BJ (cell line): ENCODE measurements at regions not wholly inside any gene's neighbourhood (a gene's known extent, or its start where the extent isn't known, plus 50 kb on each side); places are given as distances from the start of the nearest gene placed in this dataset.

Experiments used
- CTCF ChIA-PET: fragments of 350-600 bp; formaldehyde crosslinking; extraction: SDS; loops from one replicate; lab custom pipeline; 2021; ENCODE audit warnings: antibody characterized with exemption, inconsistent platforms; lab: Yijun Ruan, JAX
- POLR2A ChIA-PET: fragments of 300-600 bp; sonication (Branson Sonifier 250); formaldehyde crosslinking; extraction: SDS; loops from one replicate; lab custom pipeline; 2021; ENCODE audit warnings: antibody characterized with exemption; lab: Charles Lee
- DNase-seq: peaks from one replicate; pipeline ENCODE4 v3.0.0-alpha.2; 2011; ENCODE audit warnings: low read depth
- H3K27me3 ChIP-seq: 2 replicates; pipeline ENCODE4 v1.6.0; 2011; ENCODE audit warnings: low read length; ENCODE audit not compliant: control insufficient read depth, insufficient read depth
- H3K36me3 ChIP-seq: 2 replicates; pipeline ENCODE4 v1.5.1; 2011; ENCODE audit warnings: low read length; ENCODE audit not compliant: control insufficient read depth, insufficient read depth
- H3K4me3 ChIP-seq: 2 replicates; pipeline ENCODE4 v1.5.1; 2011; ENCODE audit warnings: low read depth, mild to moderate bottlenecking, control low read depth, low read length
- TF ChIP-seq, protein P1 (sequence below): IDR thresholded peaks from 2 replicates; pipeline ENCODE4 v1.5.1; 2011; ENCODE audit warnings: low read depth, mild to moderate bottlenecking, control low read depth, inconsistent platforms, low read length, moderate library complexity; ENCODE audit not compliant: insufficient read depth

DNA sequence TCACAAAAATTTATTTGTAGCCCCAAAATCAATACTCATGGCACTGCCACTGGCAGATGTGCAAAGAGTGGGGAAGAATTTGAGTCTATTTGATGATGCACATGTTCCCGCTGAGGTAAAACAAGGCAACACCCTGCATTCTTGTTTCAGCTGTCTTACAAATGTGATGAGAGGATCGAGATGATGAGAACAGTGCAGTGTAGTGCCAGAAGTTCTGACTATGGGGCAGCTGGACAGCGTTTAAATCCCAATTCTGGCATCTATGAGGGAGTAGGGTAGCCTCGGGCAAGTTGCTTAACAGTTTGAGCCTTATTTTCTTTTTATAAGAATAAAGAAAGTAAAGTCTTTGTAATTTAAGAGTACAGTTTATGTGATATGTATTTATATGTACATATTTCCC lies 296.7 kb upstream of the FKBP1C start:
- H3K36me3 ChIP-seq: no peaks in the 10 kb centered on the region
- no peak overlapping the region for H3K4me3 ChIP-seq
- CTCF ChIA-PET: no interaction called here
- POLR2A ChIA-PET: no interaction called here
- no peak for DNase-seq
- no peaks in the 10 kb centered on the region for H3K27me3 ChIP-seq
- TF ChIP-seq, protein P1, sequence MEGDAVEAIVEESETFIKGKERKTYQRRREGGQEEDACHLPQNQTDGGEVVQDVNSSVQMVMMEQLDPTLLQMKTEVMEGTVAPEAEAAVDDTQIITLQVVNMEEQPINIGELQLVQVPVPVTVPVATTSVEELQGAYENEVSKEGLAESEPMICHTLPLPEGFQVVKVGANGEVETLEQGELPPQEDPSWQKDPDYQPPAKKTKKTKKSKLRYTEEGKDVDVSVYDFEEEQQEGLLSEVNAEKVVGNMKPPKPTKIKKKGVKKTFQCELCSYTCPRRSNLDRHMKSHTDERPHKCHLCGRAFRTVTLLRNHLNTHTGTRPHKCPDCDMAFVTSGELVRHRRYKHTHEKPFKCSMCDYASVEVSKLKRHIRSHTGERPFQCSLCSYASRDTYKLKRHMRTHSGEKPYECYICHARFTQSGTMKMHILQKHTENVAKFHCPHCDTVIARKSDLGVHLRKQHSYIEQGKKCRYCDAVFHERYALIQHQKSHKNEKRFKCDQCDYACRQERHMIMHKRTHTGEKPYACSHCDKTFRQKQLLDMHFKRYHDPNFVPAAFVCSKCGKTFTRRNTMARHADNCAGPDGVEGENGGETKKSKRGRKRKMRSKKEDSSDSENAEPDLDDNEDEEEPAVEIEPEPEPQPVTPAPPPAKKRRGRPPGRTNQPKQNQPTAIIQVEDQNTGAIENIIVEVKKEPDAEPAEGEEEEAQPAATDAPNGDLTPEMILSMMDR: no peak

DNA sequence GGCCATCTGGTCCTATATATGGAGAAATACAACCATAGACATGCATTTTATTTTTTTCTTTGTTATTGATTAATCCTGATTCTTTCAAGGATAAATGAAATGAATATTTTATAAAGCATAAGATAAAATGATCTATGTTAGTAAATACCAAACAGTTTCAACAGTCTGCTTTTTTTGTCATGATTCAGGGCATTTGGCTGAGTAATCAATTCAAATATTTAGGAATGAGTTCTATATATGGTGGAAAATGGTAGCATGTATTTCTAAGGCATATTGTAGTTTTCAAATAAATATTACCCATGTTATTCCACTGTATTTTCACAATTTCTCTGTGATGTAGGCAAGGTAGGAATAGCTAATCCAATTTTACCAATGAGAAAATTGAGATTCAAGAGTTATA lies 287.5 kb upstream of the FKBP1C start:
- Histone ChIP-seq H3K27me3 (no peaks in the 10 kb centered on the region), H3K36me3 (no peaks in the 10 kb centered on the region), H3K4me3 (no peak overlapping the region)
- TF ChIP-seq, protein P1: no peak
- POLR2A ChIA-PET: no interaction called here
- CTCF ChIA-PET: no interaction called here
- no peak for DNase-seq

DNA sequence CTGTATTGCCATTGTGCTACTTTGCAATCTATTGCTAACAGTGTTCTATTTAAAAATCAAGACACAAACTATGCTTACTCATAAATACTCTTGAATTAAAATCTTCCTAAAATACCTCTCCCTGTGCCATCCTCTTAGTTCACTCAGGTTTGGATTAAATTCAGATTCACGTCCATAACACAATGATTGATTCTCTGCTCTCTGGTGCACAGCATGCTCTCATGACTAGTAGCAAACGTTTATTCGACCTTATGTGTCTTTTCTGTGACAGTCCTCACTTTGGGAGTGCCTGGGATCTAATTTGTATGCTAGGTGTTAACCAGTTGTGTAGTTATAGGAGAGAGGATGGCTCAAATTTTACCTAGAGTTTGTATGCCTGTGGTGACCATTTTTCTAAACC lies 270.4 kb upstream of the FKBP1C start:
- H3K27me3 ChIP-seq: no peaks in the 10 kb centered on the region
- no peaks in the 10 kb centered on the region for H3K36me3 ChIP-seq
- ChIA-PET CTCF (no interaction called here), POLR2A (no interaction called here)
- DNase-seq: no peak
- no peak overlapping the region for H3K4me3 ChIP-seq
- TF ChIP-seq, protein P1: no peak

DNA sequence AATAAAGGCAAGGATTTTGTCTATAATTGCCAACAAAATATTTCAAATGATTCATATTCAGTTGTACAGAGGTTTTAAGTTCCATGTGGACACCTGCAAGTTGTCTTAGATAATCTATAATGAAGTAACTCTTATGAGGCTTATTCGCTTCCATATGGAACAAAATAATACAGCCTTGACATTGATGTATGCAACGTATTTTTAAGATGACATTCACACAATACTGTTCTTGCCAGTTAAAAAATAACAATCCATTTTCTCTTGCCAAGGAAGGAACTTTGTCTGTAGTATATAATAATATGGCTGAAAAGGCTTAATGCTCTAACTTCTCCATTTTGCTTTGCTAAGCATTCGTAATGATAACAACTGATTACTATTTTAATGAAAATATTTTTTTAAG lies 269.3 kb upstream of the FKBP1C start:
- Histone ChIP-seq H3K36me3 (no peaks in the 10 kb centered on the region), H3K4me3 (no peak overlapping the region), H3K27me3 (no peaks in the 10 kb centered on the region)
- CTCF ChIA-PET: no interaction called here
- no peak for DNase-seq
- TF ChIP-seq, protein P1: no peak
- POLR2A ChIA-PET: no interaction called here

DNA sequence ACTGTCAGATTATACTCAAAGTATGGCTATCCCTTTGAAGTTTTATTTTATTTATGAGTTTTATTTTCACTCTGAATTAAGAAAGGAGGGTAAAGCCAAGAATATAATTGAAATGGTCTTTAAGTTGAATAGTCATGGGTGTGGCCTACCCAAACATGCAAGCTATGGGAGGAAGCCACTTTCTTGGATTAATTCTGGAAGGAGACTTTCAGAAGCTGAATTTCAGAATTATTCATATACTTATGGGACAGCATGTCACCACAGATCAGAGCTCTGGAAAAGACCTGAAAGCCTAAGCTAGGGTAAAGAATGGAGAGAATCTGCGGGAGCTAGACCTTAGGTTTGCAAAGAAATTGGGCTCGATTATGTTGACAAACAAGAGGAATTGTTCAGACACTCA lies 242.4 kb upstream of the FKBP1C start:
- TF ChIP-seq, protein P1: no peak
- no peaks in the 10 kb centered on the region for H3K27me3 ChIP-seq
- ChIA-PET POLR2A (no interaction called here), CTCF (no interaction called here)
- H3K4me3 ChIP-seq: no peak overlapping the region
- no peaks in the 10 kb centered on the region for H3K36me3 ChIP-seq
- no peak for DNase-seq
